ACC112 (cell line): ENCODE measurements at regions not wholly inside any gene's neighbourhood (a gene's known extent, or its start where the extent isn't known, plus 50 kb on each side); places are given as distances from the start of the nearest gene placed in this dataset.
"Not testable (repeated sequence)": the region's sequence is repeated elsewhere in the genome, so short reads cannot be mapped to it uniquely, and the experiment has no call there.

ENCODE experiments used
- H2AFZ ChIP-seq: fragments of 200-600 bp; sonication (generic); one replicate; pipeline ENCODE4 v1.6.0; 2017; ENCODE audit warnings: antibody characterized with exemption, low read length; ENCODE audit not compliant: unreplicated experiment
- H3K27ac ChIP-seq: fragments of 200-600 bp; sonication (generic); 2 replicates; pipeline ENCODE4 v1.5.1; 2014; ENCODE audit warnings: low read depth, mild to moderate bottlenecking, antibody characterized with exemption, low read length, moderate library complexity
- H3K27me3 ChIP-seq: fragments of 200-600 bp; sonication (generic); 2 replicates; pipeline ENCODE4 v1.6.1; 2014; ENCODE audit warnings: mild to moderate bottlenecking, antibody characterized with exemption, low read length, moderate library complexity, mixed read lengths; ENCODE audit not compliant: insufficient read depth
- H3K36me3 ChIP-seq: fragments of 200-600 bp; sonication (generic); 2 replicates; pipeline ENCODE4 v1.6.1; 2016; ENCODE audit warnings: mild to moderate bottlenecking, antibody characterized with exemption, low read length, moderate library complexity, mixed read lengths; ENCODE audit not compliant: insufficient read depth
- H3K4me1 ChIP-seq: fragments of 200-600 bp; sonication (generic); one replicate; pipeline ENCODE4 v1.6.1; 2016; ENCODE audit warnings: low read length, mixed read lengths; ENCODE audit not compliant: insufficient read depth, unreplicated experiment, control insufficient read depth
- H3K4me3 ChIP-seq: fragments of 200-600 bp; sonication (generic); 2 replicates; pipeline ENCODE4 v1.5.1; 2014; ENCODE audit warnings: mild to moderate bottlenecking, low read depth, low read length
- H3K79me2 ChIP-seq: fragments of 200-600 bp; sonication (generic); one replicate; pipeline ENCODE4 v1.6.0; 2016; ENCODE audit warnings: low read length; ENCODE audit not compliant: control insufficient read depth, unreplicated experiment, insufficient read depth

DNA sequence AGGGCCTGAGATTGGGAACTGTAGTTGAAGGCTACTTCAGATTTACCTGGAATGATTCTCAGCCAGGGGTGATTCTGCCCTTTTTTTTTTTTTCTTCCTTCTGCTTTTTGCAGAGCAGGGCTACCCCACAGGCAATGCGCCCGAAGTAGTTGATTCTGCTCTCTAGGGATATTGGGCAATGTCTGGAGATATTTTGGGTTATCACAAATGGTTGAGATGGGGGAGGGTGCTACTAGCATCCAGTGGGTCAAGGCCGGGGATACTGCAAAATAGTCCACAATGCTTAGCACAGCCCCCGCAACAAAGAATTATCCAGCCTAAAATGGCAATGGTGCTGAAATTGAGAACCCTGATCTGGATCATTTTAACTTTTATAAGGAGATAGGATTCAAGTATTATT, 71.2 kb upstream of the ZMYND8 start:
- no peak overlapping the region for H2AFZ ChIP-seq
- H3K36me3 ChIP-seq: no peaks in the 10 kb centered on the region
- no peak overlapping the region for H3K4me3 ChIP-seq
- no peak overlapping the region for H3K27ac ChIP-seq
- H3K27me3 ChIP-seq: no peaks in the 10 kb centered on the region
- H3K4me1 ChIP-seq: peaks cover 8% of the 10 kb centered on the region
- H3K79me2 ChIP-seq: no peaks in the 10 kb centered on the region

- H3K4me3 ChIP-seq: no peak overlapping the region
- H3K27ac ChIP-seq: no peak overlapping the region
- H3K4me1 ChIP-seq: peaks cover 8% of the 10 kb centered on the region
- H3K36me3 ChIP-seq: no peaks in the 10 kb centered on the region
- H3K27me3 ChIP-seq: no peaks in the 10 kb centered on the region
- H2AFZ ChIP-seq: no peak overlapping the region
- no peaks in the 10 kb centered on the region for H3K79me2 ChIP-seq
Observed at GRCh38 chr20:47428164-47428563, 71.7 kb upstream of the ZMYND8 start.

DNA sequence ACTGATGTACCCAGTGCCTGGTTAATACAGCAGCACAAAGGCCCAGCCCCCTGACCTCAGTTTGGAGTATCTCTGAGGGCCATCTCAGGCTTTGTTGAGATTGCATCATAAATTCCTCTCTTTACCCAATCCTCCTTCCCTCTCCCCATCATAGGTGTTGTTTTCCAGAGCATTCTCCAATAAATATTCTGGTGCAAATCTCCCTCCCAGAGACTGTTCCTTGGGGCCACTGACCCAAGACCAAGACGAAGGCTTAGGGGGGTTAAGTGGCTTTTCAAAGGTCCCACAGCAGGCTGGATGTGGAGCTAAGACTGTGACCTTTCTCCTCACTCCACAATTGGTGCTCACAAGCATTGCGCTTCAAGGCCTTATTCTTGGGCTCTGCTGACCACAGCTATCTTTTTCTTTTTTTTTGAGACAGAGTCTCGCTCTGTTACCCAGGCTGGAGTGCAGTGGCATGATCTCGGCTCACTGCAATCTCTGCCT, 72.4 kb upstream of the ZMYND8 start:
- Histone ChIP-seq H2AFZ (no peak overlapping the region), H3K27me3 (no peaks in the 10 kb centered on the region), H3K4me3 (no peak overlapping the region), H3K79me2 (no peaks in the 10 kb centered on the region), H3K36me3 (no peaks in the 10 kb centered on the region), H3K4me1 (peaks cover 8% of the 10 kb centered on the region), H3K27ac (no peak overlapping the region)

GRCh38 chr20:47429409-47429808, 72.3 kb upstream of the NCOA3 start:
- Histone ChIP-seq H3K27ac (no peak overlapping the region), H3K27me3 (no peaks in the 10 kb centered on the region), H3K36me3 (no peaks in the 10 kb centered on the region), H3K4me1 (peaks cover 8% of the 10 kb centered on the region), H3K79me2 (no peaks in the 10 kb centered on the region), H2AFZ (no peak overlapping the region), H3K4me3 (no peak overlapping the region)

DNA sequence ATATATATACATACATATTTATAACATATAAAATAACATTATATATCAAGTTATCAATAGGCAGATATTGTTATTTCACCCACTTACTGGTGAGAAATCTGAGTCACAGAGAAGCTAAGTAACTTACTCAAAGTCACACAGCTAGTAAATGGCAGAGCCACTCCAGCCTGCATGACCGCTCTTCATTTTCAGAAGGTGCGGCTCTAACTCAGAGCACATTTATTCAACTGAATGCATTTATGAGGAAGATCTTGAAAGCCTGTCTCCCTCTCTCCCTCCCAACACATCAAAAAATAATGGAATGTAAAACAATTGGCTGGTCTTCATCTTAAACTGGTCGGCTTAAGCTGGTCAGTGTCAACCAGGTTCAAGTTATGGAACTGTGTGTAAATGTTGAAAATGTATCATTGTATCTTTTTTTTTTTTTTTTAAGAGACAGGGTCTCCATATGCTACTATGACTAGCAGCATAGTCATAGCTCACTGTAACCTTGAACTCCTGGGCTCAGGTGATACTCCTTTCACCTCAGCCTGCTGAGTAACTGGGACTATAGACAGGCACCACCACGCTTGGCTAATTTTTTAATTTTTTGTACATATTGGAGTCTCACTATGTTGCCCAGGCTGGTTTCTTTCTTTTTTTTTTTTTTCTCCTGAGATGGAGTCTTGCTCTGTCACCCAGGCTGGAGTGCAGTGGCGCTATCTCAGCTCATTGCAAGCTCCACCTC, 70.7 kb upstream of the NCOA3 start:
- peaks cover 8% of the 10 kb centered on the region for H3K4me1 ChIP-seq
- H3K79me2 ChIP-seq: no peaks in the 10 kb centered on the region
- H2AFZ ChIP-seq: no peak overlapping the region
- no peaks in the 10 kb centered on the region for H3K27me3 ChIP-seq
- no peak overlapping the region for H3K4me3 ChIP-seq
- H3K27ac ChIP-seq: no peak overlapping the region
- no peaks in the 10 kb centered on the region for H3K36me3 ChIP-seq

- no peak overlapping the region for H2AFZ ChIP-seq
- no peaks in the 10 kb centered on the region for H3K27me3 ChIP-seq
- H3K27ac ChIP-seq: no peak overlapping the region
- peaks cover 8% of the 10 kb centered on the region for H3K4me1 ChIP-seq
- H3K4me3 ChIP-seq: no peak overlapping the region
- H3K79me2 ChIP-seq: no peaks in the 10 kb centered on the region
- no peaks in the 10 kb centered on the region for H3K36me3 ChIP-seq
Observed at GRCh38 chr20:47432834-47433210, 68.9 kb upstream of the NCOA3 start.

DNA sequence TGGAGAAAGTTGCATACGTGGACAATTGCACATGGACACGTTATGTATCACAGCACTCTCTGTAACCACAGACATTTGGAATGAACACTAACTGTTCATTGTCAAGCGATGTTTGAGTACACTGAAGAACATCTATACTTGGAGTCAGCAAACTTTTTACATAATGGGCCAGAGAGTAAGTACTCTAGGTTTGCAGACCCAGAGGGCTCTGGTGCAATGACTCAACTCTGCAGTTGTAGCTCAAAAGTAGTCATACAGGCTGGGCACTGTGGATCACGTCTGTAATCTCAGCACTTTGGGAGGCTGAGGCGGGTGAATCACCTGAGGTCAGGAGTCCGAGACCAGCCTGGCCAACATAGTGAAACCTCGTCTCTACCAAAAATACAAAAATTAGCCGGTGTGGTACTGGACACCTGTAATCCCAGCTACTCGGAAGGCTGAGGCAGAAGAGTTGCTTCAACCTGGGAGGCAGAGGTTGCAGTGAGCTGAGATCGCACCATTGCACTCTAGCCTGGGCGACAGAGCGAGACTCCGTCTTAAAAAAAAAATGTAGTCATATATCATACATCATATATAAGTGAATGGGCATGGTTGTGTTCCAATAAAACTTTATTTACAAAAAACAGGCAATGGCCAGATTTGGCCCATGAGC, 67.4 kb upstream of the NCOA3 start:
- not testable (repeated sequence) for H3K79me2 ChIP-seq, H3K4me1 ChIP-seq, H2AFZ ChIP-seq, H3K36me3 ChIP-seq, H3K27ac ChIP-seq, H3K4me3 ChIP-seq, H3K27me3 ChIP-seq

DNA sequence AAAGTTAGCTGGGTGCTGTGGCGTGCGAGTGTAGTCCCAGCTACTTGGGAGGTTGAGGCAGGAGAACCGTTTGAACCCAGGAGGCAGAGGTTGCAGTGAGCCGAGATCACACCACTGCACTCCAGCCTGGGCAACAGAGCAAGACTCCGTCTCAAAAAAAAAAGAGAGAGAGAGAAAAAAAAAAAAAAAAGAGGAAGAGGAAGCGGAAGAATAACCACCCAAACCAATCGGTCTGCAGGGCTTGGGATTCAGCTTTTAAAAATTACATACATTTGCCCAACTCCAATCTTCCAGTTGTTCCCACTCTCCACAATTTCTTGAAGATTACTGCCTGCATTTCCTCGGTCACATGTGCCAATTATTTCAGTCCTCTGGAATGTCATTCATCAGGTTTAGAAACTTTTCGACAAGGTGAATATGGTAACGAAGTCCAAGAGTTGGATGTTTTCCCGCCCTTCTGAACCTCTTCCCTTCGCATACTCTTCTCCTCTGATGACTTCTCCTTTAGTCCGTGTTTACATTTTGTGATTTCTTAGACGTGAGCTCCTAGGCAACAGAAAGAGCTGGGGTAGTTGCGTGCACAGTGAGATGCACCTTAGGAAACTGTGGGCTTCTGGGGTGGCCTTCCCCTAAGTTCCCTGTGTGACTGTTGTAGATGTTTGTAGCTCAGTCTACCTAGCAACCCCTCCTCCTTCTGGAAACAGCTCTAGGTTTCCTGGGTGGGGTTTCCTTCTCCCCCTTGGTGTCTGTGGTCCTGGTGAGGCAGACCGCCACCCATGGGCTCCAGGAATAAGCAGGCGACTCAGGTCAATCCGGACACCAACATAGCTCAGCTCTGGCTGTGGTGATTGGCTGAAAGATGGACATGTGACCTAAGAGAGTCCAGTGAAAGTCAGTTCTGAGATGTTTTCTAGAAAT, 63.0 kb upstream of the NCOA3 start:
- Histone ChIP-seq H3K4me3 (no peak overlapping the region), H3K4me1 (no peaks in the 10 kb centered on the region), H3K27me3 (no peaks in the 10 kb centered on the region), H3K36me3 (no peaks in the 10 kb centered on the region), H2AFZ (no peak overlapping the region), H3K27ac (no peak overlapping the region), H3K79me2 (no peaks in the 10 kb centered on the region)

DNA sequence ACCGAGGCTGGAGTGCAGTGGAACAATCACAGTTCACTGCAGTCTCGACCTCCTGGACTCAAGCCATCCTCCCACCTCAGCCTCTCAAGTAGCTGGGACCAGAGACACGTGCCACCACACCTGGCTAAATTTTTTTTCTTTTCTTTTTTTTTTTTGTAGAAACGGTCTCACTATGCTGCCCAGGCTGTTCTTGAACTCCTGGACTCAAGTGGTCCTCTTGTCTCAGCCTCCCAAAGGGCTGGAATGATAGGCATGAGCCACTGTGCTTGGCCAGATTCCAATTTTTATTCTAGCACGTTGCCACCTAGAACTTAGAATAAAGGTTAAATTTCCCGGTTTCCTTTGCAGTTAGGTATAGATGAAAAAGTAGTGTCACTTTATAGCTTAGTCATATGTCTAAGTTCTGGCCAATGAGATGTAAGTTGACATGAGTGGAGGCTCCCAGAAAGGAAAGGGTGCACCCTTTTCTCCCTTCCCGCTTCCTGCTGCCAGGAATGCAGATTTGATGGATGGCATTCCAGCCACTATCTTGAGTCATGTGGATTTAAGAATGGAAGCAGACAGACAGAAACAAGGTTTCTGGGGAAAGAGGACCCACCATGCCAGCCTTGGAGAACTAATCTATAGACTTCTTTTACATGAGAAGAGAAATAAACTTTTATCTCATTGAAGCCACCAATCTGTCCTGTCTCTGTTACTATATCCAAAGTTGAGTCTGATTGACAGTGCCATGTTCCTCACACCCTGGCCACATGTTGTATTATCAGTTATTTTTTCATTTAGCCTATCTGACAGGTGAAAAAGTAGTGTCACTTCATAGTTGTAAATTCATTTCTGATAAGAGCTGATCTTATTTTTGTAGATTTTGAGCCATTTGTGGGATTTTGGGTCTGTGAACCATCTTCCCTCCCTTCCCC, 60.6 kb upstream of the NCOA3 start:
- H3K4me1 ChIP-seq: no peaks in the 10 kb centered on the region

GRCh38 chr20:47441774-47442150, 59.9 kb upstream of the NCOA3 start:
- no peak overlapping the region for H3K27ac ChIP-seq
- H2AFZ ChIP-seq: no peak overlapping the region
- no peaks in the 10 kb centered on the region for H3K36me3 ChIP-seq
- H3K79me2 ChIP-seq: no peaks in the 10 kb centered on the region
- no peaks in the 10 kb centered on the region for H3K4me1 ChIP-seq
- H3K27me3 ChIP-seq: no peaks in the 10 kb centered on the region
- H3K4me3 ChIP-seq: no peak overlapping the region

More for the DNA sequence above, 60.6 kb upstream of the NCOA3 start:
- H3K27me3 ChIP-seq: no peaks in the 10 kb centered on the region
- H3K36me3 ChIP-seq: no peaks in the 10 kb centered on the region
- no peak overlapping the region for H3K27ac ChIP-seq
- no peaks in the 10 kb centered on the region for H3K79me2 ChIP-seq
- no peak overlapping the region for H2AFZ ChIP-seq
- no peak overlapping the region for H3K4me3 ChIP-seq
